Fibroblast of pulmonary artery (primary cell): ENCODE measurements at regions not wholly inside any gene's neighbourhood (a gene's known extent, or its start where the extent isn't known, plus 50 kb on each side); places are given as distances from the start of the nearest gene placed in this dataset.
"Not testable (repeated sequence)": the region's sequence is repeated elsewhere in the genome, so short reads cannot be mapped to it uniquely, and the experiment has no call there.

ENCODE experiments used
- DNase-seq: peaks from one replicate; pipeline ENCODE4 v3.0.0-alpha.2; 2010; ENCODE audit warnings: low read depth
- H3K4me3 ChIP-seq: replicated peaks from 2 replicates; pipeline ENCODE4 v1.5.1; 2011; ENCODE audit warnings: low read depth, mild to moderate bottlenecking, control low read depth, low read length, moderate library complexity
- TF ChIP-seq, protein P1 (sequence below): IDR thresholded peaks from 2 replicates; pipeline ENCODE4 v1.5.1; 2011; ENCODE audit warnings: mild to moderate bottlenecking, control low read depth, low read length, inconsistent platforms; ENCODE audit errors: missing control alignments

GRCh38 chr7:4574851-4575250 lies 107.2 kb upstream of the FOXK1 start:
- DNase-seq: no peak
- no peak overlapping the region for H3K4me3 ChIP-seq
- TF ChIP-seq, protein P1, sequence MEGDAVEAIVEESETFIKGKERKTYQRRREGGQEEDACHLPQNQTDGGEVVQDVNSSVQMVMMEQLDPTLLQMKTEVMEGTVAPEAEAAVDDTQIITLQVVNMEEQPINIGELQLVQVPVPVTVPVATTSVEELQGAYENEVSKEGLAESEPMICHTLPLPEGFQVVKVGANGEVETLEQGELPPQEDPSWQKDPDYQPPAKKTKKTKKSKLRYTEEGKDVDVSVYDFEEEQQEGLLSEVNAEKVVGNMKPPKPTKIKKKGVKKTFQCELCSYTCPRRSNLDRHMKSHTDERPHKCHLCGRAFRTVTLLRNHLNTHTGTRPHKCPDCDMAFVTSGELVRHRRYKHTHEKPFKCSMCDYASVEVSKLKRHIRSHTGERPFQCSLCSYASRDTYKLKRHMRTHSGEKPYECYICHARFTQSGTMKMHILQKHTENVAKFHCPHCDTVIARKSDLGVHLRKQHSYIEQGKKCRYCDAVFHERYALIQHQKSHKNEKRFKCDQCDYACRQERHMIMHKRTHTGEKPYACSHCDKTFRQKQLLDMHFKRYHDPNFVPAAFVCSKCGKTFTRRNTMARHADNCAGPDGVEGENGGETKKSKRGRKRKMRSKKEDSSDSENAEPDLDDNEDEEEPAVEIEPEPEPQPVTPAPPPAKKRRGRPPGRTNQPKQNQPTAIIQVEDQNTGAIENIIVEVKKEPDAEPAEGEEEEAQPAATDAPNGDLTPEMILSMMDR: no peak

DNA sequence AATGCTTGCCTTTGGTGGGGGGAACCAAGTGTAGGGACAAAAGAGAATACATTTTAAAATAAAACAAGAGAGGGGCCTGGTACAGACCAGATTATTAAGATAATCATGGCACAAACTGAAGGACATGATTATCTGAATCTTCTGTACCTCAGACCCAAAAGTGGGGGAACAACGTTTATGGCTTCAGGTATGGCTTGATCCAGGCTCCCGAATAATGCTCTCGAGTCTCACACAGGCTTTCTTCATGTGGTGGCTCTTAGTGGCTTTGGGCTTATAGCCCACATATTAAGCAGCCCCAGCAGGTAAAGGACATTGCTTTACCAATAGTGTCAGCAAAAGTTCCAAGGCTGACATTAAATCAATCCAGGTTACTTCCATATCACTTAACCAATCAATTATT lies 106.8 kb upstream of the FOXK1 start:
- H3K4me3 ChIP-seq: no peak overlapping the region
- DNase-seq: no peak
- TF ChIP-seq, protein P1: no peak

GRCh38 chr7:4602905-4603842 lies 78.9 kb upstream of the FOXK1 start:
- no peak for DNase-seq
- TF ChIP-seq, protein P1: no peak
- no peak overlapping the region for H3K4me3 ChIP-seq

- DNase-seq: no peak
- TF ChIP-seq, protein P1: no peak
- no peak overlapping the region for H3K4me3 ChIP-seq
Measured at GRCh38 chr7:4603843-4604231, 78.3 kb upstream of the FOXK1 start.

- TF ChIP-seq, protein P1: no peak
- DNase-seq: no peak
- H3K4me3 ChIP-seq: no peak overlapping the region
Measured at GRCh38 chr7:4604456-4604940, 77.6 kb upstream of the FOXK1 start.

GRCh38 chr7:4606797-4607196 lies 75.3 kb upstream of the FOXK1 start:
- no peak for DNase-seq
- TF ChIP-seq, protein P1: no peak
- no peak overlapping the region for H3K4me3 ChIP-seq

GRCh38 chr7:4607311-4607729 lies 74.8 kb upstream of the FOXK1 start:
- DNase-seq: no peak
- TF ChIP-seq, protein P1: no peak
- no peak overlapping the region for H3K4me3 ChIP-seq

- not testable (repeated sequence) for DNase-seq, H3K4me3 ChIP-seq
Measured at GRCh38 chr7:4609576-4609975, 72.5 kb upstream of the FOXK1 start.
